ENCODE measurements at regions not wholly inside any gene's neighbourhood (a gene's known extent, or its start where the extent isn't known, plus 50 kb on each side); places are given as distances from the start of the nearest gene placed in this dataset.
A peak's percentile ranks its signal among the peaks of the same experiment; 100 is the strongest.

GRCh38 chr10:46234431-46235060 lies 52.3 kb upstream of the ANTXRL start:
- peaks cover 0 to 3% (median 1%) of the 10 kb centered on the region in 4 donors for H3K9me3 ChIP-seq (ENCODE audit: control insufficient read depth in 4 of 4, insufficient read depth in 3 of 4, low read length in 3 of 4)
- DNase-seq, result no peak
- TF ChIP-seq CTCF (IDR thresholded peaks at IDR 0.05; ENCODE audit: control extremely low read depth, extremely low read depth), result no peak
- no peak overlapping the region for H3K27ac ChIP-seq (ENCODE audit: low read depth in 1 of 2, low read length in 1 of 2)
- ATAC-seq (ENCODE audit: insufficient read depth, low FRiP score), result no peak
- whole genome bisulfite sequencing, 2 donors, result 86 to 89% methylated on average over 10 of the region's 10 CpGs
- H3K4me3 ChIP-seq, result no peak overlapping the region
- no peak overlapping the region for H3K9ac ChIP-seq (ENCODE audit: insufficient read depth in 1 of 2, low read length in 2 of 2)
- peaks cover 0 to 5% (median 0%) of the 10 kb centered on the region in 5 donors for H3K4me1 ChIP-seq (ENCODE audit: control insufficient read depth in 5 of 5, insufficient read depth in 5 of 5, low read length in 5 of 5)
- H3K27me3 ChIP-seq (ENCODE audit: control insufficient read depth in 3 of 3, insufficient read depth in 3 of 3, low read length in 2 of 3), result no peaks in the 10 kb centered on the region
- H3K36me3 ChIP-seq (ENCODE audit: control insufficient read depth in 4 of 4, insufficient read depth in 4 of 4, low read length in 4 of 4), result no peaks in the 10 kb centered on the region

- ATAC-seq (ENCODE audit: insufficient read depth, low FRiP score) (no peak), DNase-seq (peak in 1 of 3 donors; percentile 11)
- H3K9me3 ChIP-seq (ENCODE audit: control insufficient read depth in 4 of 4, insufficient read depth in 3 of 4, low read length in 3 of 4), result no peaks in the 10 kb centered on the region
- no peak overlapping the region for H3K4me3 ChIP-seq
- H3K4me1 ChIP-seq (ENCODE audit: control insufficient read depth in 5 of 5, insufficient read depth in 5 of 5, low read length in 5 of 5), result peaks cover 0 to 5% (median 0%) of the 10 kb centered on the region in 5 donors
- no peak overlapping the region for H3K9ac ChIP-seq (ENCODE audit: insufficient read depth in 1 of 2, low read length in 2 of 2)
- no peaks in the 10 kb centered on the region for H3K36me3 ChIP-seq (ENCODE audit: control insufficient read depth in 4 of 4, insufficient read depth in 4 of 4, low read length in 4 of 4)
- TF ChIP-seq CTCF (IDR thresholded peaks at IDR 0.05; ENCODE audit: control extremely low read depth, extremely low read depth), result no peak
- no peak overlapping the region for H3K27ac ChIP-seq (ENCODE audit: low read depth in 1 of 2, low read length in 1 of 2)
- 68 to 89% methylated on average over 5 of the region's 5 CpGs for WGBS, 2 donors
- no peaks in the 10 kb centered on the region for H3K27me3 ChIP-seq (ENCODE audit: control insufficient read depth in 3 of 3, insufficient read depth in 3 of 3, low read length in 2 of 3)
Measured at GRCh38 chr10:46235705-46236545, 50.9 kb upstream of the ANTXRL start.

GRCh38 chr10:46236546-46236887 lies 50.3 kb upstream of the ANTXRL start:
- Histone ChIP-seq H3K4me1 (ENCODE audit: control insufficient read depth in 5 of 5, insufficient read depth in 5 of 5, low read length in 5 of 5) (peaks cover 0 to 5% (median 0%) of the 10 kb centered on the region in 5 donors), H3K27me3 (ENCODE audit: control insufficient read depth in 3 of 3, insufficient read depth in 3 of 3, low read length in 2 of 3) (no peaks in the 10 kb centered on the region), H3K9me3 (ENCODE audit: control insufficient read depth in 4 of 4, insufficient read depth in 3 of 4, low read length in 3 of 4) (peaks cover 0 to 2% (median 0%) of the 10 kb centered on the region in 4 donors), H3K4me3 (no peak overlapping the region), H3K27ac (ENCODE audit: low read depth in 1 of 2, low read length in 1 of 2) (no peak overlapping the region), H3K36me3 (ENCODE audit: control insufficient read depth in 4 of 4, insufficient read depth in 4 of 4, low read length in 4 of 4) (no peaks in the 10 kb centered on the region), H3K9ac (ENCODE audit: insufficient read depth in 1 of 2, low read length in 2 of 2) (no peak overlapping the region)
- no peak for TF ChIP-seq CTCF (IDR thresholded peaks at IDR 0.05; ENCODE audit: control extremely low read depth, extremely low read depth)
- 89 to 91% methylated on average over 2 of the region's 2 CpGs for WGBS, 2 donors
- ATAC-seq (ENCODE audit: insufficient read depth, low FRiP score) (no peak), DNase-seq (no peak)
